Astrocyte of the spinal cord (primary cell): ENCODE measurements at regions not wholly inside any gene's neighbourhood (a gene's known extent, or its start where the extent isn't known, plus 50 kb on each side); places are given as distances from the start of the nearest gene placed in this dataset.

ENCODE experiments used
- DNase-seq: peaks from one replicate; pipeline ENCODE4 v3.0.0; 2011; ENCODE audit warnings: low read depth, low spot score
- H3K4me3 ChIP-seq: 2 replicates; pipeline ENCODE4 v1.5.1; 2011; ENCODE audit warnings: low read depth, mild to moderate bottlenecking, low read length, moderate library complexity
- in situ Hi-C: cut with HindIII; loops from 2 replicates; pipeline ENCODE4 v1.10.0; 2017; ENCODE audit warnings: low sequenced_read_pairs
- TF ChIP-seq, protein P1 (sequence below): IDR thresholded peaks from 2 replicates; pipeline ENCODE4 v1.5.1; 2012; ENCODE audit warnings: low read depth, mild to moderate bottlenecking, low read length, inconsistent platforms

DNA sequence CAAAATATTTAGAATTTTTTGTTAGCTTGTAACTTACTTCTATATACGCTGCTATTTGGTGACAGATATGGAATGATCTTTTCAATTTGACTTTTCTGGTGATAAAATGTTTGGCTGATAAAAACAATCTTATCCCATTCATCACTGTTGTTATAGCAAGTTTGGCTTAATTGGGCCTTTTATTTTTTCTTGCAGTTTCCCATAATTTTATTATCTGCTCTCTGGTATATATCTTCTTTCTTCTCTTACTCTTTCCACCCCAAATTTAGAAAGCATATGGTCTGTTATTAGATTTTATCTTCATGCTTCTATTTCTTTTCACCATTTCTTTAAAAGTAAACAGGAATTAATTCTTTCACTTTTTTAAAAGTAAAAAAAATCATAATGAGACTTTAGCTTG lies 474.4 kb downstream of the TLE1 start:
- no peak for DNase-seq
- in situ Hi-C loops: no loop called here
- no peak overlapping the region for H3K4me3 ChIP-seq
- TF ChIP-seq, protein P1, sequence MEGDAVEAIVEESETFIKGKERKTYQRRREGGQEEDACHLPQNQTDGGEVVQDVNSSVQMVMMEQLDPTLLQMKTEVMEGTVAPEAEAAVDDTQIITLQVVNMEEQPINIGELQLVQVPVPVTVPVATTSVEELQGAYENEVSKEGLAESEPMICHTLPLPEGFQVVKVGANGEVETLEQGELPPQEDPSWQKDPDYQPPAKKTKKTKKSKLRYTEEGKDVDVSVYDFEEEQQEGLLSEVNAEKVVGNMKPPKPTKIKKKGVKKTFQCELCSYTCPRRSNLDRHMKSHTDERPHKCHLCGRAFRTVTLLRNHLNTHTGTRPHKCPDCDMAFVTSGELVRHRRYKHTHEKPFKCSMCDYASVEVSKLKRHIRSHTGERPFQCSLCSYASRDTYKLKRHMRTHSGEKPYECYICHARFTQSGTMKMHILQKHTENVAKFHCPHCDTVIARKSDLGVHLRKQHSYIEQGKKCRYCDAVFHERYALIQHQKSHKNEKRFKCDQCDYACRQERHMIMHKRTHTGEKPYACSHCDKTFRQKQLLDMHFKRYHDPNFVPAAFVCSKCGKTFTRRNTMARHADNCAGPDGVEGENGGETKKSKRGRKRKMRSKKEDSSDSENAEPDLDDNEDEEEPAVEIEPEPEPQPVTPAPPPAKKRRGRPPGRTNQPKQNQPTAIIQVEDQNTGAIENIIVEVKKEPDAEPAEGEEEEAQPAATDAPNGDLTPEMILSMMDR: no peak

DNA sequence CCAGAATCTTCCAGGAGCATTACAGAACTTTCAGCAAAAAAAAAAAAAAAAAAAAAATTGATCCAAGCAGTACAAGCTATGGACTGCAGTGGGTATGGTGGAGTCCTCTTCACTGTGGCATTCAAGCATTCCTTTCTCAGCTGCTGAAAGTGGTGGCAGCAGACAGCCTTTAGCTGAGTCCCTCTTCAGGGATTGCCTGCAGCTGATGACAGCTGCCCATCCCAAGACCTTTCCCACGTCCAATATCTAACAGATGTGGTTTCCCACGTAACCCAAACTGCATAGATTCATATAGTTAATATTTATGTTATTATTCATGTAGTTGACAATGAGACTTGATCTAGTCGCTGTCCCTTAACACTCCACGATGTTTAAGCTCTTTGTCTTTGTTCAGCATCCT lies 475.9 kb downstream of the TLE1 start:
- TF ChIP-seq, protein P1: no peak
- in situ Hi-C loops: no loop called here
- no peak overlapping the region for H3K4me3 ChIP-seq
- DNase-seq: no peak

DNA sequence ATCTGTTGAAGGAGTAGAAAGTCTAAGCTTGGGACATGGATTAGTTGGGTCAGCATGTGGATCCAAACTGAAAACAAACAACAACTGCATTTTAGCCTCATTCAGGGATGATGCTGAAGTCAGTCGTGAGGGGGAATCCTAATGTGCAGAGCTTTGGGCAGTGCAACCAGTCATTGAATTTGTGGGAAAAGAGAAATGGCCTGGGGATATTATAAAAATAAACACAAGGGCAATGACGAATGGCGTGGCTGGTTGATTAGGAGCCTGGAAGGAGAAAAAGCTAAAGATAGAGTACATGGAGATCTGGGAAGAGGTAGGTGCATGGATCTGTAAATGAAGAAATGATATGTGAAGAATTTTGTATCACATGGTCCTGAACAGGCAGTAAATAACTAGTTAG lies 477.6 kb downstream of the TLE1 start:
- in situ Hi-C loops: no loop called here
- DNase-seq: no peak
- no peak overlapping the region for H3K4me3 ChIP-seq
- TF ChIP-seq, protein P1: no peak

DNA sequence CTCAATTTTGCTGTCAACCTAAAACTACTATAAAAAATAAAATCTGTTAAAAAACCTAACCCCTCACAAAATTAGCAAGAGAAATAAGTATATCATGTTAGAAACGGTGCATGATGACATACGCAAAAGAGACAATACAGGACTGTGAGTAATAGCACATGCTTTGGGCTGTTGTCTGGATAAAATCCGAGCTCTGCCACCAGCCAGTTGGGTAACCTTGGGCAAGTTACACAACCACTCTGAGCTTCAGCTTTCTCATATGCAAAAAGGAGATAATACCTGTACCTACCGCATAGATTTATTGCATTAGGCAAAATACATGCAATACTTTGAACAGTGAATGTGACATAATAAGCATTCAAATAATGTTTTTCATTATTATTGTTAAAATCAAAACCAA lies 481.7 kb downstream of the TLE1 start:
- in situ Hi-C loops: no loop called here
- no peak for DNase-seq
- TF ChIP-seq, protein P1: no peak
- H3K4me3 ChIP-seq: no peak overlapping the region

DNA sequence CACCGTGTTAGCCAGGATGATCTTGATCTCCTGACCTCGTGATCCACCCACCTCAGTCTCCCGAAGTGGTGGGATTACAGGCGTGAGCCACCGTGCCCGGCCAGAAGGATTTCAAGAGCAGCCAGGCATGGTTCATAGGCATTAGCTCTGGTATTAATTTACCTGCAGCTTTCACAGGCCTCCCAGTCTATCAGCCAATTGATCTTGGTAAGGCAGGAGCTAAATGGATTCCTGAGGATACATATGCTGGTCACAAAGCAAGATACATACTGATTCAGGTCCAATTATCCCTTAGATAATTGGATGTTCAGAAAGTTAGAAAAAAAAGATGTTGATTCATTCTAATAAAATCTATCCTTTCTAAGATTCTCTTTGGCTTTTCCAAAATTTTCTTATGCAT lies 487.1 kb downstream of the TLE1 start:
- in situ Hi-C loops: no loop called here
- no peak overlapping the region for H3K4me3 ChIP-seq
- TF ChIP-seq, protein P1: no peak
- no peak for DNase-seq

DNA sequence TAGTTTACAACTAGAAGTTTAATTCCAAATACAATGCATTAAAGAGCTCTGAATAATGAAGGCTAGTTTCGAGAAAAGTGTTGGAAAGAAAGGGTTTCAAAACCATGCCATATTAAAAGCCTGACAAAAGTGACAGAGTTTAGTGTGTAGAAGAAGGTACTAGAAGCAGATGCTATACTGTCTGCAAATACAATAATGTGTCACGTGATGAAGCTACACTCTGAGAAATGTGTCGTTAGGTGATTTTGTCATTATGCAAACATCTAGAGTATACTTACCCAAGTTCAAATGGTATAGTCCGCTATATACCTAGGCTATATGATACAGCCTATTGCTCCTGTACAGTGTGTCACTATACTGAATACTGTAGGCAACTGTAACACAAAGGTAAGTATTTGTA lies 494.1 kb downstream of the TLE1 start:
- DNase-seq: no peak
- no peak overlapping the region for H3K4me3 ChIP-seq
- TF ChIP-seq, protein P1: no peak
- in situ Hi-C loops: no loop called here
